DMS53 (cell line): ENCODE measurements at regions not wholly inside any gene's neighbourhood (a gene's known extent, or its start where the extent isn't known, plus 50 kb on each side); places are given as distances from the start of the nearest gene placed in this dataset.
A peak's percentile ranks its signal among the peaks of the same experiment; 100 is the strongest.

ENCODE experiments used
- DNase-seq: peaks from one replicate; lab custom pipeline; 2025; lab: John Stamatoyannopoulos, UW

DNA sequence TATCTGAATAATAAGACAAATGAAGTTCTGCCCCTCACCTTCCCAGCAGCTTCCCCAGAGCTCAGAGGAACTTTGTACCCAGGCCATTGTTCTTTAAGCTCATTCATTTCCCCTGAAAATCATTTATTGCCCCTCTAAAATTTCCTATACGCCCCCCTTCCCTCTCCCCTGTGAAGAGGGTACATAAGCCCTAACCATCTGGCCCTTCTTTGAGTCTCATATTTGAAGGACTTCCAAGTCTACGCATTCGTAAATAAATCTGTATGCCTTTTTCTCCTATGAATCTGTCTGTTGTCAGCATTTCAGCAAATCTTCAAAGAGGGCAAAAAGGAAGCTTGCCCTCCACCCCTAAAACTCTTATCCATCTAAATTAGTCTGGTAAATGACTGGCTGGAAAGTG is 73.1 kb upstream of the DST start:
- no peak for DNase-seq

DNA sequence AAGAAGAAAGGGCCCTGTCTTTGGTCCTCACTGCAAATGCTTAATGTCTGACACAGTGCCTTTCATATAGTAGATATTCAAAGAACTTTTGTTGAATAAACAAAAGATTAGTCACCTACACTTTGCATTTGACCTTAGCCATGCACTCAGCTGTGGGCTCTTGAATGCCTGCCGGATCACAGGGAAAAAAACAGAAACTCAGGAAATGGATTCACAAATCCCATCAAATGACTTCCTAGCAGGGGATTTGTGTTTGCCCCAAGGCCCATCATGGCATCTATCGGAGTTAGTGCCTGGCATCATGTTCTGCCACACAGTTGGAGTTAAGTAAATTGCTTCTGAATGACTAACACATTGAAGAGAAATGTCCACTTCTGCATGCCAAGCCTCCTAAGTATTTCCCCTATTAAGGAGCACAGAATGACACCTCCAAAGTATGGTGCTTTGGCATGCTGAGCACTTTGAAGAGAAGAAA is 72.3 kb upstream of the DST start:
- DNase-seq: peak; percentile 88

- peak; percentile 59 for DNase-seq
Observed at GRCh38 chr6:56714273-56714672, 71.6 kb upstream of the DST start.

- peak; percentile 89 for DNase-seq
Observed at GRCh38 chr6:56713254-56713672, 70.6 kb upstream of the DST start.

DNA sequence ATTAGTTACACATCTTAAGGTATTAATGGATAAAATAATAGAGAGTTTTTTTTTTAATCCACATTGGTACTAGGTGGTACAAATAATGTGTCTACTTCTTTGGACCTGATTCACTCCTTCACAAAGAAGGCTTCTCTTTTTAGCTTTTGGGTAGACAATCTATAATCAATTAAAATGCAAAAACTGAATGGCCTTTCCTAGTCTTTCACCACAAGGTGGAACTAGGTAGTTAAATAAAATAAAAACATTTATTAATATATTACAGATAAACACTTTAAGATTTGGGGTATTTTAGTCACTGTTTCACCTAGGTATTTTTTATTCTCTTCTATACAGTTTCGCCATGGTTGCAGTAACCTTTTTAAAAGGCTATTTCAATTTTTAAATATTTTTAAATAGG is 68.3 kb upstream of the DST start:
- DNase-seq: no peak

DNA sequence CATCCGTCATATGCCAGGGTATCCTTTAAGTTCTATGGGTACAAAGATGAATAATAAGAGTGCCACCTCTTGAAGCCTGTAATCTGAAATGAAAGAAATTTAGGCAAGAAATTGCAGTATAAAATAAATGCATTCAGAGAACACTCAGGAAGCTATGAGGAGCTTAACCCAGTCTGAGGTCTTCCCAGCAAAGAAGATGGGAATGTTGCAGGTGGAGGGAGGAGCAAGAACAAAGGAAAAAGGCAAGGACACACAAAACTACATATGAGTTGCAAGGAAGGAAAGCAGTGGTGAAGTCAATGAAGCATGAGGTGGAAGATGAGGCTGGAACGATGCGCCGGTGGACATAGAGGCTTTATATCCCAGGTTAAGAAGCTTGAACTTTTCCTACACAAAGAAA is 67.0 kb upstream of the DST start:
- DNase-seq: no peak

DNA sequence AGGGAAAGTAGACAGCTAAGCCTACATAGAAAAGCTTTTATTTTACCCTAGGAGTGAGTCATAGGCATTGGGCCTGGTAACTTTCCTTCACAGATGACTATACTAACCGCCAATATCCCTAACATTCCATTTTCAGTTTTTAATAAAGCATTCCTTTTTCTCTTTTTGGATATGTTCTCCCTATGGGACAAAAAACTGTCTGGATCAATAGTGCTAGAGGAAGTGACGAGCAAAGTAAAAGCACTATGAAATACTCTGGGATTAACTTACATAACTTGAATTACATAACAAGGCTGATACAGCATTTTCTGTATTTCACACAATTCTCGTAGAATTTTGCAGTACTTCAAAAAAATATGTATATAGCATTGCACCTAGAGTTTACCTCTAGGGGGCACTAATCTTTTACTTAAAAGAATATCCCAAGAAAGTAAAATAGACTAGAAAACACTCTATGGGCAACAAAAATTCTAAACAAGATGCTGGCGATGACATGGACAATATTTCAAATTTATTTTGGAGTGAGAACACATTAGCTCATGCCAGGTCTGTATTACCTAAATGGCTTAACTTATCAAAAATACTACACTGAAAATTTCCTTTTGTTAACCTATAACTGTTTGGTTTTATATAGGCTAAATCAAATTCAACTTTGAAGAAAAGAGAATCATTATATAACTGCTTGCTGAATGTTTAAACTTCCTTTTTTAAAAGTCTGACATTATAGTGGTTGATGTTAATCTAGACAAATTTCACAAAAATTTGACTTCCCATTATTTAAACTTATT is 66.3 kb upstream of the DST start:
- peak; percentile 82 for DNase-seq

DNA sequence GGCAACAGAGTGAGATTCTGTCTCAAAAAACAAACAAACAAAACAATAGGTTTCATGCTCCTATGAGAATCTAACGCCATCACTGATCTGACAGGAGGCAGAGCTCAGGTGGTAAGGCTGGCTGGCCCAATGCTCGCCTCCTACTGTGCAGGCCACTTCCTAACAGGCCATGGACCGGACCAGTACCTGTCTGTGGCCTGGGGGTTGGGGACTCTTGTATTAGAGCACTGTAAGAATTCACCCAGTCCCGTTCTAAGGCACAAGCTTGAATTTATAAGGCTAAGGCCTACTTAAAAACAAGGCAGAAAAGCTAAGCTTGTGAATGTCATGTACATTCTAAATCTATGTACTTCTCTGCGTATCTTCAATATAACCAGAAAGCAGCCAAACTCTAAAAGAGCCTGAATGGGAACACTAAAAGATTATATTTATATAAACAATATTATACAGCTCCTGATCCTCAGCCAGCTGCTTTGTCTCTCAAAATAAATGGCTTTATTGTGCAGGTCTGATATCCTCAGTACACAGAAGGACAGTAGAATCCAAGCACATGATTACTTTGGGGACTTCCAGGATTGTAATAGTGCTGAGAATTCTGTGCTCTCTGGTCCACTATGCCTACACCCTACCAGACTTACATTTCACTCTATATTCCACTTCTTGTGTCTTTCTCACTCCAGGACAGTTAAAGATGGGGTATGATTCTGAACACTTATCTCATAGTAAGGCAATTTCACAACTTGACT is 64.5 kb upstream of the DST start:
- DNase-seq: no peak

- DNase-seq: peak; percentile 66
Observed at GRCh38 chr6:56699066-56699654, 56.5 kb upstream of the DST start.

GRCh38 chr6:56695702-56696101 is 53.0 kb upstream of the DST start:
- no peak for DNase-seq

- DNase-seq: peak; percentile 10
Observed at GRCh38 chr6:56694002-56694401, 51.3 kb upstream of the DST start.

- peak; percentile 61 for DNase-seq
Observed at GRCh38 chr6:56693246-56693607, 50.5 kb upstream of the DST start.

DNA sequence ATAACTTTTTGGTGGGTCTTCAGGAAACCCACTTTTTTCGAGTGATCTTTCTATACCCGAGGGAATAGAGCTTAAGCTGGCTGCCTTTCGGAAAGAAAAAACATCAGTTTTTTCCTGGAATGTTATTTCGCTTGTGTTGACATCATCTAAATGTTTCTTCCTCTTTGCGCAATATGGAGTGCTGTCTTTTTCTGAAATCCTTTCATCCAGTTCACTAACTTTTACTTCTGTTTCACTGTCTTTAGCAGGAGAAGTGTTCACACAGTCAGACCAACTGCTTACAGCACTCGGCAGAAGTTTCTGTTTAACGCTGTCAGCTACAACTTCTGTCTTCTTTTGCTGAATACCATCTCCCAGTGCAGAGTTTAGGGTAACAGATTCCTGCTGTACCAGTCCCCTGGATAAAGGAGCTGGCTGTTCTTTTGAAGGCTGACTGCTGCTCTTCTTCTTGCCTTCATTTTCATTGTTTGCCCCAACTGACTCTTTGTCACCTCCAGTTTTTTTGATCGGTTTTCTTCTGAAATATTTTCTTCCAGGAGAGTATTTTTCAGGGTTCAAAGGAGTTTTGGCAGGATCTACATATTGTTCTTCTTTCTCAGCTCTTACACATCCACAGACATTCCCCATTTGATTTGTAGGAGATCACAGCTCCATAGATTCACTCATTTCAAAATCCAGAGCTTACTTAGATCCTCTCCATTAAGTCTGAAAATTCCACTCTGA is 50.0 kb upstream of the DST start:
- no peak for DNase-seq
